22Rv1 (cell line): ENCODE measurements at regions not wholly inside any gene's neighbourhood (a gene's known extent, or its start where the extent isn't known, plus 50 kb on each side); places are given as distances from the start of the nearest gene placed in this dataset.
"Not testable (repeated sequence)": the region's sequence is repeated elsewhere in the genome, so short reads cannot be mapped to it uniquely, and the experiment has no call there.

Source experiments
- H3K27ac ChIP-seq: fragments of 450-650 bp; 2 replicates; pipeline ENCODE4 v1.5.1; 2017
- ZFX ChIP-seq: fragments of 450-650 bp; IDR thresholded peaks from 2 replicates; pipeline ENCODE4 v1.6.1; 2017; ENCODE audit warnings: antibody characterized with exemption, borderline replicate concordance
- TF ChIP-seq, protein P1 (sequence below): fragments of 450-650 bp; IDR thresholded peaks from 2 replicates; pipeline ENCODE4 v1.5.1; 2017; ENCODE audit warnings: mild to moderate bottlenecking

DNA sequence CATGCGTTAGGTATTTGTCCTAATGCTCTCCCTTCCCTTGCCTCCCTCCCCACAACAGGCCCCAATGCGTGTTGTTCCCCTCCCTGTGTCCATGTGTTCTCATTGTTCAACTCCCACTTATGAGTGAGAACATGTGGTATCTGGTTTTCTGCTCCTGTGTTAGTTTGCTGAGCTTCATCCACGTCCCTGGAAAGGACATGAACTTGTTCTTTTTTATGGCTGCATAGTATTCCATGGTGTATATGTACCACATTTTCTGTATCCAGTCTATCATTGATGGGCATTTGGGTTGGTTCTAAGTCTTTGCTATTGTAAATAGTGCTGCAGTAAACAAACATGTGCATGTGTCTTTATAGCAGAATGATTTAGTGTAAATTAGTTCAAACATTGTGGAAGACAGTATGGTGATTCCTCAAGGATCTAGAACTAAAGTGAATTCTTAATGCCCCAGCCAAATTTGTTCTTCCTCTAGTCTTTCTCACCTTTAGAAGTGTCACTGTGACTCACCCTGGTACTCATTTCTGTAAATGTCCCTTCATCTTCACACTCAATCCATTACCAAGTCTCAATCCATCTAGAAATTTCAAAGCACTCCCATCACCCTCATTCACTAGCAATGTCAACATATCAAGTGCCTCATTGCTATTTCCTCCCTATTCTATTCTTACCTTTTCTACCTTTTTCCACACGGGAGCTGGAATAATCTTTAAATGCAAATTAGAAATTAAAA lies 123.9 kb downstream of the MREG start:
- H3K27ac ChIP-seq = not testable (repeated sequence)

DNA sequence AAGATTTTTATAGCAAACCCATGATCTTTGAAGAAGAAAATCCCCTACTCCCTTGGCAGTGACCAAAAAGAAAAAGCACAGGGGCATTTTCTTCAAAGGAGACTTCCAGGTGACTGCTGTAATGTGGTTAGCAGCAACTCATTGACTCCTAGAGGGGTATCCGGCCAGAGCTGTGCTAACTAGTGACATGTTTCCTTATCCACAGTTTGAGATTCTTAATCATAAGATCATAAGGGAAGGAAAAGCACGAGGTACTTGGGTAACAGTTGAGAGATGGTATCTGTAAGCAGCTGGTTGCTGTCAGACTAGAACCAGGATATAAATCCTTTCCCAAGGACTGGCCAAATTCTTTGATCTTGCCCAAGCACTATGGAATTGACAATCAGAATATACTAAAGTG lies 124.7 kb downstream of the MREG start:
- H3K27ac ChIP-seq = no peak overlapping the region
- TF ChIP-seq, protein P1, sequence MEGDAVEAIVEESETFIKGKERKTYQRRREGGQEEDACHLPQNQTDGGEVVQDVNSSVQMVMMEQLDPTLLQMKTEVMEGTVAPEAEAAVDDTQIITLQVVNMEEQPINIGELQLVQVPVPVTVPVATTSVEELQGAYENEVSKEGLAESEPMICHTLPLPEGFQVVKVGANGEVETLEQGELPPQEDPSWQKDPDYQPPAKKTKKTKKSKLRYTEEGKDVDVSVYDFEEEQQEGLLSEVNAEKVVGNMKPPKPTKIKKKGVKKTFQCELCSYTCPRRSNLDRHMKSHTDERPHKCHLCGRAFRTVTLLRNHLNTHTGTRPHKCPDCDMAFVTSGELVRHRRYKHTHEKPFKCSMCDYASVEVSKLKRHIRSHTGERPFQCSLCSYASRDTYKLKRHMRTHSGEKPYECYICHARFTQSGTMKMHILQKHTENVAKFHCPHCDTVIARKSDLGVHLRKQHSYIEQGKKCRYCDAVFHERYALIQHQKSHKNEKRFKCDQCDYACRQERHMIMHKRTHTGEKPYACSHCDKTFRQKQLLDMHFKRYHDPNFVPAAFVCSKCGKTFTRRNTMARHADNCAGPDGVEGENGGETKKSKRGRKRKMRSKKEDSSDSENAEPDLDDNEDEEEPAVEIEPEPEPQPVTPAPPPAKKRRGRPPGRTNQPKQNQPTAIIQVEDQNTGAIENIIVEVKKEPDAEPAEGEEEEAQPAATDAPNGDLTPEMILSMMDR = no peak
- TF ChIP-seq ZFX = no peak

DNA sequence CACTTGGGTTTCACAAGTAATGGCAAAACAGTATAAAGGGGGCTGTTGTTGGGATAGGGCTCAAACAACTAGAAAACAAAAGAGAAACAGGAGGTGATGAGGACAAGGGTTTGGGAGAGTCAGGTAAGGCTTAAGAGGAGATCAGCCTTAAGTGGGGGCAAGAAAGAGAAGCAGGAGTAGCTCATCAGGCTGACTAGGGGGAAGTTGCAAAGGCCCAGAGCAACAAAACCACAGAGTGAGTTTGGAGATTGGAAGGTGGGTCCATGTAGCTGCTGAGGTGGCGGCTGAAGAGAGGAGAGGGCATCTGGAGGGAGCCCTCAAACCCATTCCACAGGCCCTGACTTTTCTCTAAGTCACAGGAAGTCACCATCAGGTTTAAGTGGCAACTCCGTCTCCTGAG lies 126.0 kb downstream of the MREG start:
- no peak overlapping the region for H3K27ac ChIP-seq
- no peak for TF ChIP-seq ZFX
- TF ChIP-seq, protein P1 = no peak

DNA sequence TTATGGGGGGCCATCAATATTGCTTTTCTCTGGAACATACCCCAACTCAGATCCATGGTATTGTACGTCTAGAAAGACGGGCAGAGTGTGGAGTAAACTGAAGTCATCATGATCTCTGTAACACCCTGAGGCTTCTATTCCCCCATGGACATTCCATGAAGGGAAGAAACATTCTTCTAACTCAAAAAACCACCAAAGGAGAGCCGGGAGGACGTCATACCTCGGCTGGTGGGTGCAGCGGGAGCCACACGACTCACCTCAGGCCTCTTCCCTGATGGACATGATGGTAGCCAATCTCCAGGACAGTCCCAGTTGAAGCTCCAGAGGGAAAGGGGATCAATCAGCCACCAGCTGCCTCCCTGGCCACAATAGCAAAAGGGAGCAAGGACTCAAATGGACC lies 127.3 kb downstream of the MREG start:
- TF ChIP-seq, protein P1 = no peak
- no peak for TF ChIP-seq ZFX
- no peak overlapping the region for H3K27ac ChIP-seq

DNA sequence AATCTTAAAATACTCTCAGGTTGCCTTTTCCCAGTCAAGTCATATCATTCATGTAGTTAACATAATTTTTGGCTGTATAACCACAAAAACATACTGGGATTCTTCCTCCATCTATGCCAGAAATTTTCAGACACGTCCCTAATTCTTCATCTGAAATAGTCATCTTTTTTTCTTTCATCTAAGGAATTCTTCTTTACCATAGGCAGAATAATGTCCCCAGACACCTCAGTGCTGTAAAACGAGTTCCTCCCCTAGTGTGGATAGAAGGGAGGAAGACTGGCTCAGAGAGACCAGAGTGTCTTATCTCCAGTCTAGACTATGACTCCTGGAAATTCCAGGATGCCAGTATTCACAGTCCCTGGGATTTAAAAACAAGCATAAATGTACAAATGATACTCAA lies 127.8 kb downstream of the MREG start:
- H3K27ac ChIP-seq = no peak overlapping the region
- TF ChIP-seq ZFX = no peak
- TF ChIP-seq, protein P1 = no peak

DNA sequence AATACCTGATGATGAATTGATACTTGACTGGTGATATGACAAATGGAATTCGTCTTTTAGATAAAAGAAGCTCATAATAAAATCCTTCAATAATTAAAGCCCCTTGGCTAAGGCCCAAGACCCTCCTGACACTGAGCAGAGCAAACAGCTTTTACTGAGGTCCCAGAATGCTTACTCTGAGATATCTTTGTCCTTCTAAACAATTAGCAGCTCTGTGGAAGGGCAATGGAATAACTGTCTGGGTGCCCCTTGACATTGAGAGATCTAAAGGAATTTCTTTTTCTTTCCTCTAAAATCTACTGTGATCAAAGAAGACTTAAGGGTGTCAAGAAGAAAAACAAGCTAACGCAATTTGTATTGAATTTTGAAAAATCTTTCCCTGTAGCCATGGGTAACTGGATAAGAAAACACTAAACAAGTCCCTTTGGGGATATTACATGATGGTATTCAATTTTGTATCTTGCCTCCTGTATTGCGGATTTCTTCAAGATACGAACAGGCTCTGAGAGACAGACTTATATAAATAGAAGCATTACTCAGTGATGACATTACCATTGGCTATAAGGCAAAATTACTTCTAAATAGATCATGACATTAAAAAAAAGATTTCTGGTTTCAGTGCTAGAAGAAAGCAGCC lies 128.8 kb downstream of the MREG start:
- no peak overlapping the region for H3K27ac ChIP-seq
- no peak for TF ChIP-seq ZFX
- TF ChIP-seq, protein P1 = no peak

GRCh38 chr2:215883799-215884198 lies 129.6 kb downstream of the MREG start:
- H3K27ac ChIP-seq = no peak overlapping the region
- TF ChIP-seq, protein P1 = no peak
- no peak for TF ChIP-seq ZFX

DNA sequence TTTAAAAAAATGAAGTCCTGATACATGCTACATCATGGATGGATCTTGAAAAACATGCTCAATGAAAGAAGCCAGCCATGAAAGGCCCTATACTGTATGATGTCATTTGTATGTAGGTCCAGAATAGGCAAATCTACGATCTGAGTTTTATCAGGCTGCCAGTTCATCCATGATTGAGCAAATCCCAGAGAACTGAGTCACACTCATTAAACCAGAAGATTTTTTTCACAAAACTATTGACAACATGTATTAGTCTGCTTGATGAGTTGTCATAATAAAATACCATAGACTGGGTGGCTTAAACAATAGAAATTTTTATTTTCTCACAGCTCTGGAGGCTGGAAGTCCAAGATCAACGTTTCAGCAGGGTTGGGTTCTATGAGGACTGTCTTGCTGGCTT lies 130.7 kb downstream of the MREG start:
- TF ChIP-seq, protein P1 = no peak
- no peak for TF ChIP-seq ZFX
- no peak overlapping the region for H3K27ac ChIP-seq
